NCI-H1417 treated with DMSO at 0.1 percent for 48 hours (cell line): ENCODE measurements at regions not wholly inside any gene's neighbourhood (a gene's known extent, or its start where the extent isn't known, plus 50 kb on each side); places are given as distances from the start of the nearest gene placed in this dataset.
"Not testable (repeated sequence)": the region's sequence is repeated elsewhere in the genome, so short reads cannot be mapped to it uniquely, and the experiment has no call there.

ENCODE experiments used
- DNase-seq: peaks from one replicate; lab custom pipeline; 2025; lab: John Stamatoyannopoulos, UW

DNA sequence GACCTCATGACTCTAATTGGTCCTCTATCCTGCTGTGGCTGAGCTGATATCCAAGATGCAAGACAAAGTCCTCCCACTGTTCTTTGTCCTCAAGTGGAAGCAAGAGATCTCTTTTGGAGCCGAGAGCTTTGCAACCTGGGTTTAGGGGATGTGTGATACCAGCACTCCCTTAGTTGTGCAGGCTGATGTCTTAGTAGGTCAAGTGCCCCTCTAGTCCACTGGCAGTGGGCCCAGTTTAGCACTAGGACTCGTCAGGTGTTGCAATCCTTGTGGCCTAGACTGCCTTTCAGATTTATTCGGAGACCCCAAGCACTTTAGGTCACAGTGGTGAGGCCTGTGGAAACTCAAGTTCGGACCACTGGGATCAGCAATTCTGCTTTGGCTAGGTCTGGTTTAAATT is 64.0 kb downstream of the GPRASP3 start:
- no peak for DNase-seq

DNA sequence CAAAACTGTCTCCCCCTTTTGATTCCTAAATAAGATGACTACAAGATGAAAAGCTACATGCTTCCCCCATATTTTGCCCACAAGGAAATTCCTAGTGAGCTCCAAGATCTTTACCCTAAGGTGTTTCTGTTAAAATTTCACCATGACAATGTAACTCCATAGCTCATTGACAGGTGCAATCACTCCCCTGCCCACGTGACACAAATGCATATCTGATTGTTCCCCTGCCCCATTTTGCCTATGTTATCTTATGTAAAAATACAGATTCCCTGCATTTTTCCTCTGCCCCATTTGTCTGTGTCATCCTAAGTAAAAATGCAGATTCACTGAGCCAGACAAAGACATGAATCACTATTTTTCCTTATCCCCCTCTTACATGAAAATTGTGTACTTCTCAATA is 66.7 kb downstream of the GPRASP3 start:
- no peak for DNase-seq

DNA sequence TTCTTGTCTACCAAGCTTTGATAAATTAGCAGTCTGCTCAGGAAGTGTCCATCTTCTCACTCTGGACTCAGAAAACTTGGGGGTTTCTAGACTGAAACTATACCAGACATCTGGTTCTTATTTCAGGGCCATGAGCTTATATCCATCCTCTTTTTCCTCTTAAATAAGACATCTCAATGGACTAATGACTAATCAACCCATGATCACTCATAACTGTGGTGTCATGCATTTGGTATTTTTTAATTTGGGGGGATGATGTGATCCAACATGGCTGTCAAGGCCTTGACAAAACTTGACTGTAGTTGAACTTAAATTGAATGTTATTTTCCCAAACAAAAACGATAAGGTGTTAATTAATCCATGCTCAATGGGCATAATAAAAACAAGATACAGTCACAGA is 87.8 kb downstream of the GPRASP3 start:
- DNase-seq = no peak

DNA sequence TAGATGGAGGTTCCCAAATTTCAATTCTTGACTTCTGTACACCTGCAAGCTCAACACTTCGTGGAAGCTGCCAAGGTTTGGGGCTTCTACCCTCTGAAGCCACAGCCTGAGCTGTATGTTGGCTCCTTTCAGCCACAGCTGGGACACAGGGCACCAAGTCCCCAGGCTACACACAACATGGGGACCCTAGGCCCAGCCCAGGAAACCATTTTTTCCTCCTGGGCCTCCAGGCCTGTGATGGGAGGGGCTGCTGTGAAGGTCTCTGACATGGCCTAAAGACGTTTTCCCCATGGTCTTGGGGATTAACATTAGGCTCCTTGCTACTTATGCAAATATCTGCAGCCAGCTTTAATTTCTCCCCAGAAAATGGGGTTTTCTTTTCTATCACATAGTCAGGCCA is 97.7 kb downstream of the GPRASP3 start:
- DNase-seq = not testable (repeated sequence)

DNA sequence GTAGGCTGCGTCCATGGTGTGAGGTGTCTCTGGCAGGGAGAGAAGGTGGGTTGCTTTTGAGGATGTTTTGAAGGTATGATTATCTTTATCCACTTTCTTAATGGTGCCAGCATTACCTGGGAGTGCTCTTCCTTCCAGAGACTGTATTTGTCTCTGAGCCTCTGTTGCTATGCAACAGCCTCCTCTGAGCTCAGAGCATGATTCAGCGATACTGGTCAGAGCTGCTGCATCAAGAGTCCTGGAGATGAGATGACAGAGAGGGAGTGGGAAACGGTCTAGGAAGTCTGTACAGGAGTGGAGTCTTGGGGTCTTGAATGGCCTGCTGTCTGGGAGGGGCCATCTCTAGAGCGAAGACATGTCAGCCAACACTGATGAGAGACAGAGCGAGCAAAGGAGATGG is 104.4 kb upstream of the RAB40AL start:
- DNase-seq = peak; percentile 1

DNA sequence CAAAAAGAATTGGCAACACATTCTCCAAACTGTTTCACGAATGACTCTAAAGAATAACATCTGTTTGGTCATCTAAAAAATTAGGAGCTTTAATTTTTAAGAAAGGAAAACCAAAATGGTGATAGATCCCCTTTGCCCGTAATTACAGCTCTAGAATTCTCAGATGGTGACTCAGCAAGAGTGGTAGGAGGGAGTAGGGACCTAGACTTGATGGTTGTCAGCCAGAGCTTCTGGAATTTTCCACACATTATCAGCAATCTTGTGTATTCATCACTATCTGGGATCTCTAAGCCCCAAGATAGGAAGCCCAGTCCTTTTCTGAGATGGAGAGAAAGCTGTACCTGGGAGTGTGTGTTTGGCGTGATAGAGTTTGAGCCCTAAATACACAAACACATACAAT is 103.9 kb upstream of the RAB40AL start:
- DNase-seq = no peak

DNA sequence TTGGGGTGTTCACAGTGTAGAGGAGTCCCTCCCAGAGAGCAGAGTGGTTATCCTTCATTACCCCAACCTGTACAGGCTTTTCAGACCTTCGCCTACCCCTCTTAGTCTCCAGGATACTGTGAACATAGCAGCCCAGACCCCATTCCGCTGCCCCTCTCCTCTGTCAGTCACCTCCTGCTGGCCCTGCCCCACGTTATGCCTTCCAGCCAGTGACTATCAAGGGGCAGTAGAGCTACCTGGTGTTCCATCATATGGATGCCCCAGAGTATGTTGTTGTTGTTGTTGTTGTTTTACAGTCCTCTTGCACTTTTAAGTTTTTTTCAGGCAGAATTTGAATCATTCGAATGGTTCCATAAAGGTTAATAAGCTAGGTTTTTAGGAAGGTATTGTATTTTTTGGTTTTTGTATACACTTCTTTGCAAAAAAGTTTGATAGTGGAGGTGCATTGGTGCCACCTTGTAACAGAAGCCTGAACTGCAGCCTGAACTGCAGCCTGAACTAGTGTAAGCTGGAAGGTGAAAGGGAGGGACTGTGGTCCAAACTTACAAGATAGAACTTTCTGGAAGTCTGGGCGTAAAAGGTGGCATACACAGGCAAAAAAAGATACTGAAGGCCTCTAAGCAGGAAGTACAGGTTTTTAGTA is 101.4 kb upstream of the RAB40AL start:
- DNase-seq = no peak

DNA sequence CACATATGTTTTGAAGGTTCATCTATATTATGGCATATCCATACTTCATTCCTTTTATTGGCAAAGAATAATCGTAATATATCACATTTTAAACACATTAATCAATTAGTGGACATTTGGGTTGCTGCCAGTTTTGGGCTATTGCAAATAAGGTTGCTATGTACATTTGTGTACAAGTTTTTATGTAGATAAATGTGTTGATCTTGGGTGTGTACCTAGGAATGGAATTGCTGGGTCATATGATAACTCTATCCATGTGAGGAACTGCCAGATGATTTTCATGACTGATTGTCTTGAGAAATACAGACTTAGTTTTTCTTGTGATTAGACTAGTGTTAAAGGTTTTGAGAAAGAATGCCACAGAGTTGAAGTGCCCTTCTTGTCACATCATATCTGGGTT is 99.2 kb upstream of the RAB40AL start:
- no peak for DNase-seq

DNA sequence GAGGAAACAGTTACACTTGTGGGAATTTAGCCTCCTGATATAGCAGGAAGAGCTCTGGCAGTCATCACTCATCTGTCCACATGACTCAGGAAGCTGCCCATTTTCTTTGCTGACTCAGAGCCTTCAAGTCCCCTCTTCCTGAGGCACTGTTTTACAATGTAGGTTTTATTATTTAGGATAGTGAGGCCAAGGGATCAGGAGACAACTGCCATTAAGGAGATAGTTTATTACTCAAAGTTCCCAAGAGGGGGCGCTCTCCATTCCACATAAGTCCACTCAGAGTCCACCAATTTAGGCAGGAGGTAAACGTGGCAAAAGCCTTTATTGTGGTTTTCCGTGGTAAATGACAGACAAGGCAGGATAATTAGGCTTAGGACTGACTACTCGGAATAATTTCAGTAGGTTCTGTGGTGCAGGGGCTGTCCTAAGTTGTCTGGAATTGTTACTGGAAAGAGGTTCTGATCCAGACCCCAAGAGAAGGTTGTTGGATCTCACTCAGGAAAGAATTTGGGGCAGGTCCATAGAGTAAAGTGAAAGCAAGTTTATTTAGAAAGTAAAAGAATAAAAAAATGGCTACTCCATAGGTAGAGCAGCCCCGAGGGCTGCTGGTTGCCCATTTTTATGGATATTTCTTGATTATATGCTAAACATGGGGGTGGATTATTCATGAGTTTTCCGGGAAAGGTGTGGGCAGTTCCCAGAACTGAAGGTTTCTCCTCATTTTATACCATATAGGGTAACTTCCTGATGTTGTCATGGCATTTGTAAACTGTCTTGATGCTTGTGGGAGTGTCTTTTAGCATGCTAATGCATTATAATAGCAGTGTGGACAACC is 96.0 kb upstream of the RAB40AL start:
- no peak for DNase-seq

DNA sequence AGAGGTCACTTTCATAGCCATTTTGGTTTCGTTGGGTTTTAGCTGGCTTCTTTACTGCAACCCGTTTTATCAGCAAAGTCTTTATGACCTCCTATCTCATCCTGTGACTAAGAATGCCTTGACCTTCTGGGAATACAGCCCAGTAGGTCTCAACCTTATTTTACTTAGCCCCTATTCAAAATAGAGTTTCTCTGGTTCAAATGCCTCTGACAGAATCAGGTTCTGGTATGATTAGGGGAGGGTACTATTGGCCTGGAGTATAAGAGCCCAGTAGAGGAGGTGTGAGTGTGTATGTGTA is 95.4 kb upstream of the RAB40AL start:
- DNase-seq = no peak

DNA sequence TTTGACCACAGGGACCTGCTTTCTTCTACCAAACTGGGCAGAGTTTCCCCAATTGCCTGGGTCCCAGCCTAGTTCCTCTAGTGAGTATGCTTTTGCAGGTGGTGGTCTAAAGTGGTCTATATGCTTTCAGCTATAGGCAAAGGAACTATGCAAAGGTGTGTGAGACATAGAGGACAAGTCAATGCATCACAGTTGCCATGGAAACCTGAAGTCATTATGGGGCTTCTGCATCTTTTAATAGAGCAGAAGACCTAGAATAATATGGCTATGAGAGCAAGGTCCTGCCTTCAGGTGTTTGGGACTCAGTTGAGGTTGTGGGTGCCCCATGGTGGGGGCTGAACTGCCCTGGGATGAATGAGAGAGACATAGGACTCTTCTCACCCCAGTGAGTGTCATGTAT is 92.1 kb upstream of the RAB40AL start:
- no peak for DNase-seq

DNA sequence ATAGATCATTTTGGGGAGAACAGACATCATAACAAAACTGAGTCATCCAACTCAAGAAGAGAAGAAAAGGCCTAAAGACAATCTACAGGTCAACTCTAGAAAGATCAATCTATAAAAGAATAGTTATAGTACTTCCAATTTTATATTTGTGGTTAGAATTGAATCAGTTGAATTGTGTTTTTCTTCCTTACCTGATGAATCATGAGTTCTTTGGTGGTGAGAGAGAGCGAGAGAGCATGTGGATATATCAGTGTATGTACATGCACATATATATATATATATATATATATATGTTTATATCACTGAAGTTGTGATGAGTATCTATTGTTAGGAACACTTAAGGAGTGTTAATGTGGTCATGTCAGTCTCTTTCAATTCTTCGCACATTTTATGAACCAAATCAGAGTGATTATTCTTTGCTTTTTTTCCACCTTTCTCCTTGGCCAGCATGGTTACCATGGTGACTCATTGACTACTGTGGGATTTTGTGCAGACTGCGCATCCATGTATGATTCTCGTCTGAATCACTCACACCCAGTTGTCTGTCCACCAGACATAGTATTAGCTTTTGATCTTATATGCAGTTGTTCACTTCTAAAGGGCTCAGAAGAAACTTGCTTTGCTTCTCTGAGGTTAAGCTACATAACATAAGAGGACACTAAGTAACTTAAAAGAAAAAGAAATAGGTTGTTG is 90.4 kb upstream of the RAB40AL start:
- no peak for DNase-seq

DNA sequence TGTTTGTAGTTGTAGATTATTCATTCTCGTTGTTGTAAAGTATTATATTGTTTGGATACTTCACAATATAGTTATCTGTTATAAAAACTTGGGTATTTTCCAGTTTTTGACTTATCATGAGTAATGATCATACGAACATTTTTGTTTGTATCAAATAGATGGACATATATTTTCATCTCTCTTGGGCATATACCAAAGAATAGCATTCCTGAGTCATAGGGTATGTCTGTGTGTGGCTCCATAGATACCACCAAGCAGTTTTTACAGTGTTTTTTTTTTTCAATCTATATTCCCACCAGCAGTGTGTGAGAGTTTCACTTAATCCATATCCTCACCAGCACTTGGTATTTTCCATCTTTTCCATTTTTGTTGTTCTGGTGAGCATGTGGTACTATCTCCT is 89.7 kb upstream of the RAB40AL start:
- DNase-seq = no peak

DNA sequence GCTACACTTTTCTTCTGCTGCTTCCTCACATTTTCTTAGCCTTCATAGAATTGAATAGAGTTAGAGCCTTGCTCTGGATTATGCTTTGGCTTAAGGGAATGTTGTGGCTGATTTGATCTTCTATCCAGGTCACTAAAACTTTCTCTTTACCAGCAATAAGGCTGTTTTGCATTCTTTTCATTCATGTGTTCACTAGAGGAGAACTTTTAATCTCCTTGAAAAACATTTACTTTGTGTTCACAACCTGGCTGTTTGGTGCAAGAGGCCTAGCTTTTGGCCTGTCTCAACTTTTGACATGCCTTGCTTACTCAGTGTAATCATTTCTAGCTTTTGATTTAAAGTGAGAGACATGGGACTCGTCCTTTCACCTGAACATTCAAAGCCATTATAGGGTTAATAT is 87.7 kb upstream of the RAB40AL start:
- no peak for DNase-seq

DNA sequence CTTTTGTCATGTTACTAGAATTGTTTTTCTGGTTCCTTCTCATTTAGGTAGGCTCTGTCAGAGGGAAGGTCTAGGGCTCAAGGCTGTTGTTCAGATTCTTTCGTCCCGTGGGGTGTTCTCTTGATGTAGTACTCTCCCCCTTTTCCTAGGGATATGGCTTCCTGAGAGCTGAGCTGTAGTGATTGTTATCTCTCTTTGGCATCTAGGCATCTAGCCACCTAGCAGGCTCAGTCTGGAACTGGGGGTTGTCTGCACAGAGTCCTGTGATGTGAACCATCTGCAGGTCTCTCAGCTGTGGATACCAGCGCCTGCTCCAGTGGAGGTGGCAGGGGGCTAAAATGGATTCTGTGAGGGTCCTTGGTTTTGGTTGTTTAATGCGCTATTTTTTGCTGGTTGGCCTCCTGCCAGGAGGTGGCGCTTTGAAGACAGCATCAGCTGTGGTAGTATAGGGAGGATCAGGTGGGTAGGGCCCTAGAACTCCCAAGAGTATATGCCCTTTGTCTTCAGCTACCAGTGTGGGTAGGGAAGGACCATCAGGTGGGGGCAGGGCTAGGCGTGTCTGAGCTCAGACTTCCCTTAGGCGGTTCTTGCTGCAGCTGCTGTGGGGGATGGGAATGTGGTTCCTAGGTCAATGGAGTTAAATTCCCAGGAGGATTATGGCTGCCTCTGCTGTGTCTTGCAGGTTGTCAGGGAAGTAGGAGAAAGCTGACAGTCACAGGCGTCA is 78.1 kb upstream of the RAB40AL start:
- DNase-seq = not testable (repeated sequence)

DNA sequence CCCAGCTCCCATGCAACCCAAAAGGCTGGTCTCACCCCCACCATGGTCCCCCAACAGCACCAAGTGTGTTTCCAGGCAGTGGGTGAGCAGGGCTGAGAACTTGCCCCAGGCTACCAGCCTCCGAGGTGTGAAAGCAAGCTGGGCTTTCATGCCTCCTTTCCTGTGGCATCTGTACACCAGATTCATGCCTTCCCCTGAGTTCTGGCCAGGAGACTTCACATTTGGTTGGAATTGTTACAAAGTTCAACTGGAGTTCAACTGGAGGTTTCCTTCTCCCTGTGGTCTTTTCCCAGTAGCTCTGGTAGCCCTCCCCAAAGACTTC is 77.6 kb upstream of the RAB40AL start:
- no peak for DNase-seq

DNA sequence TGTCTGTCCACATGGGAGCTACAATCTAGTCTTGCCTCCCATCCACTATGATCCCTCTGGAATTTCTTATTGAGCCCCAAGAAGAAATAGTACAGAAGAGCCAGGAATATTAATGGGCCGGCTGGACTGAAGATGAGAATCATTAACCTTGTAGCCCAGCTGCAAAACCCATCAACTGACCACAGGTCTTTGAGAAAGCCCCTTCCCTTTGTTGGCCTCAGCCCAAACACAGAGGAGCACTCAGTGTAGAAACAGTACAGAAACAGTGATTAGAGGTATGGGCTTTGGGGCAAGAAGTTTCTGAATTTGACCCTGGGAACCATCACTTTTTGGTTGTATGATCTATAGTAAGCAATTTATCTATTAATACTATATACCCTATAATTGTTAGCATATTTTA is 76.8 kb upstream of the RAB40AL start:
- DNase-seq = no peak

DNA sequence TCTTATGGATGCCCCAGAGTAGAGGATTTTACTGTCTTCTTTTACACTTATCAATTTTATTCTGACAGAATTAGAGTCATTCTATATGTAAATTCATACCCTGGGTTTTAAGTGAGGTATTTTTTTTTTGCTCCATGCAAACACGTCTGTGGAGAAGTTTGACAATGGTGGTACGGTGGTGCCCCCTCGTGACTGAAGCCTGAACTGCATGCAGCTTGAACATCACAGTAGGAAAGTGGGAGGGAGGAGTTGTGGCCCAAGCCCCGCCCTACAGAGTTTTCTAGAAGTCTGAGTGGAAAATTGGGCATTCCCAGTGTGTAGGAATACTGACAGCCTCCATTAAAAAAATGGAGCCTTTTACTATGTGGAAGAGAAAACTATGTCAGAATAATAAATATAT is 73.3 kb upstream of the RAB40AL start:
- DNase-seq = peak; percentile 23

DNA sequence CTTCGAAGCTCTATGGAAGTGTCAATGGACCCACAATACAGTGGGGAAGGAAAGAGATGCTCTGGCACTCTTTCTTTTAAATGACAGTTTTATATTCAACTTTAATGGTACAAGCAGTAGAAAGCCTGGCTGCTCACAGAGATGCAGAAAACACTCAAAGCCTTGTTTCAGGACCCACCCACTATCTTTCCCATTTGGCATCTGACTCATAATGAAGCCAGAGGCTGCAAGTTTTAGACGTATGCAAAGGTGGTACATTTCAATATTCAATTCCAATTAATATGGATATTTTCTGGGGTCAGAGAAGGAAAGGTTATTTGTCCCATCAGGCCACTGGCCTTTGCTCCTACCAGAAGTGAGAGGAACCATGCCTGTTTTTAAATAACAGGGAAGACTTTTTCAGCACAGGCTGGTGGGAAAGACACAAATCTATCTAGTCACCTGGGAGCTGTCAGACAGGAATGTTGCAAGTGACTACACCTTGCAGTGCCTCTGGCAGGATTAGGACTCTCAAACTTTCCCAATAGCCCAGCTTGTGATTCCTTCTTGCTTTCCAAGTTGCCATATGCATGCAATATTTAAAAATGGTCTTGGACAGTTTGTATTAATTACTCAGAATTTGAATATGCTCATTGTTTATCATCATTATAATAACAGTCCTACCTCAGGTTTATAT is 70.0 kb upstream of the RAB40AL start:
- no peak for DNase-seq

DNA sequence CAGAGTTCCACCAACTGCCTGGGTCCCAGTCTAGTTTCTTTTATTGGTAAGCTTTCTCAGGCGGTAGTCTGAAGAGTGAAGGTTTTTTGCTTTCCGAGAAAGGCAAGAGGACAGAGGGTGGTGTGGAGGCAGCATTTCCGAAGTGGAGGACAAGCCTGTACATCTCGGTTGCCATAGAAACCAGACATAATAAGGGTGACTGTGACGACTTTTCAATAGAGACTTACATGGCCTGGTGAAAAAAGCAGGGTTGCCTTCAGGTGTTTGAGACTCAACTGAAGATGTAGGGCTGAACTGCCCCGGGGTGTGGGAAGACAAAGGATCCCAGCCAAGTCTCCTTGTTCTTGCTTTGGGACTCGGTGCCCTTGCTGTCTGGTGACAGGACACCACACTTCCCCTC is 53.6 kb upstream of the RAB40AL start:
- DNase-seq = no peak
